Stomach (tissue), 4 donors: ENCODE measurements at regions not wholly inside any gene's neighbourhood (a gene's known extent, or its start where the extent isn't known, plus 50 kb on each side); places are given as distances from the start of the nearest gene placed in this dataset.

Experiments used
- EP300 ChIP-seq: sonication (generic); formaldehyde crosslinking; IDR thresholded peaks from one replicate; pipeline ENCODE4 v1.6.1; 2017; ENCODE audit warnings: antibody characterized with exemption
- POLR2A ChIP-seq, 4 donors: fragments of 450-650 bp; IDR thresholded peaks; one replicate each; pipeline ENCODE4 v1.6.1; 2016; ENCODE audit warnings: antibody characterized with exemption in 4 of 4, control low read depth in 2 of 4, mild to moderate bottlenecking in 1 of 4, moderate library complexity in 1 of 4
- POLR2AphosphoS5 ChIP-seq, 3 donors: sonication (generic); formaldehyde crosslinking; IDR thresholded peaks; one replicate each; pipeline ENCODE4 v1.6.1; 2016; ENCODE audit warnings: antibody characterized with exemption in 3 of 3
- TF ChIP-seq, protein P1 (sequence below), 7 experiments: fragments of 450-650 bp in 4 of 7; fragments of 200-600 bp in 3 of 7; sonication (generic) in 3 of 7; IDR thresholded peaks; one replicate each; pipeline ENCODE4 v1.5.1; 2016 to 2019; ENCODE audit warnings: antibody characterized with exemption in 7 of 7, control low read depth in 2 of 7, mild to moderate bottlenecking in 1 of 7

DNA sequence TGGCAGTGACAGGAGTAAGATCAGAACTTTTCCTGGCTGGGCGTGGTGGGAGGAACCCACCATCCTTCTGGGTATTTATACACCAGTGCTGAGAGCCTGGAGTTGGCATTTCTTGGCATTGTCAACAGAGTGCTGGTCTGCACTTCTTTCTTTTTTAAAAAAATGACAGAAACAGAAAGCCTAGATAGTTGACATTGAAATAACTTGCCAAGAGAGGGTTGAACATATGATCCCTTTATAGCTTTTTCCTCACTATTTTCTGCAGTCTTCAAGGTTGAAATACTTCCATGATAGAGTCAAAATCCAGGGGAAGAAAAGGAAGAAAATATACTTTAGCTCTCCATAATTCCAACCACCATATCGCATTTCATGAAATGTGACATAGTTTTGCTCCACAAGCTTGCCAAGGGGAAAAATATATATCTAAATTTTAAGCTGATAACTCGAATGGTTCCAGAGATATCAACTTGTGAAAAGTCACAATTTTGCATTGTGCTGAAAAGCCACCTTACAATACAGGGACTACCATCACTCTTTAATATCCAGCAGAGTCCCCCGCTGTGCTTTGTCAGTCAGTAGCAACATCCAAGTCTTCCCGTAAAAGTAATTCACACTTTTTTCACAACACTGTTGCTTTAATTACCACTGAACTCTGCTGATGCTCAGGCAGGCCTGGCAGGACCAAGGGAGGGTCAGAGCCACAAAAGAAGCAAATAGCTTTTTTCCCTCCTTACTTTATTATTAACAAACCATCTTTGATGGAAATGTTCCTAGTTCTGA is 764.9 kb upstream of the FANCL start:
- TF ChIP-seq, protein P1, sequence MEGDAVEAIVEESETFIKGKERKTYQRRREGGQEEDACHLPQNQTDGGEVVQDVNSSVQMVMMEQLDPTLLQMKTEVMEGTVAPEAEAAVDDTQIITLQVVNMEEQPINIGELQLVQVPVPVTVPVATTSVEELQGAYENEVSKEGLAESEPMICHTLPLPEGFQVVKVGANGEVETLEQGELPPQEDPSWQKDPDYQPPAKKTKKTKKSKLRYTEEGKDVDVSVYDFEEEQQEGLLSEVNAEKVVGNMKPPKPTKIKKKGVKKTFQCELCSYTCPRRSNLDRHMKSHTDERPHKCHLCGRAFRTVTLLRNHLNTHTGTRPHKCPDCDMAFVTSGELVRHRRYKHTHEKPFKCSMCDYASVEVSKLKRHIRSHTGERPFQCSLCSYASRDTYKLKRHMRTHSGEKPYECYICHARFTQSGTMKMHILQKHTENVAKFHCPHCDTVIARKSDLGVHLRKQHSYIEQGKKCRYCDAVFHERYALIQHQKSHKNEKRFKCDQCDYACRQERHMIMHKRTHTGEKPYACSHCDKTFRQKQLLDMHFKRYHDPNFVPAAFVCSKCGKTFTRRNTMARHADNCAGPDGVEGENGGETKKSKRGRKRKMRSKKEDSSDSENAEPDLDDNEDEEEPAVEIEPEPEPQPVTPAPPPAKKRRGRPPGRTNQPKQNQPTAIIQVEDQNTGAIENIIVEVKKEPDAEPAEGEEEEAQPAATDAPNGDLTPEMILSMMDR (IDR thresholded peaks at IDR 0.05): no peak
- no peak for TF ChIP-seq EP300
- no peak for TF ChIP-seq POLR2AphosphoS5 (IDR thresholded peaks at IDR 0.05)
- no peak for TF ChIP-seq POLR2A (IDR thresholded peaks at IDR 0.05)
